Sciatic nerve (tissue), 2 donors: ENCODE measurements at regions not wholly inside any gene's neighbourhood (a gene's known extent, or its start where the extent isn't known, plus 50 kb on each side); places are given as distances from the start of the nearest gene placed in this dataset.
A peak's percentile ranks its signal among the peaks of the same experiment; 100 is the strongest.
"Not testable (repeated sequence)": the region's sequence is repeated elsewhere in the genome, so short reads cannot be mapped to it uniquely, and the experiment has no call there.

Experiments
- ATAC-seq: fragments of 200-7000 bp; cut with Tn5 transposase; one replicate; pipeline ENCODE4 v1.9.1; 2020; ENCODE audit warnings: mild to moderate bottlenecking, moderate library complexity
- DNase-seq: peaks from one replicate; pipeline ENCODE4 v3.0.0-alpha.2; 2020; ENCODE audit warnings: low spot score
- intact Hi-C: fragments of 100-400 bp; cut with DNase I; formaldehyde crosslinking; loops from one replicate; pipeline ENCODE4 v1.14.2; 2022
- donor health status: DM: no; HTN: no; CAD: no.
- donor health status: DM: no; HTN: no; CAD: no.

- ATAC-seq = peak; percentile 80
- peak; percentile 50 for DNase-seq
- intact Hi-C loops = no loop called here
These were observed 620.8 kb upstream of the AUTS2 start for GRCh38 chr7:68977385-68978055.

- ATAC-seq (no peak), DNase-seq (no peak)
- intact Hi-C loops = no loop called here
These were observed 619.6 kb upstream of the AUTS2 start for GRCh38 chr7:68978710-68979109.

- no peak for DNase-seq
- no peak for ATAC-seq
- intact Hi-C loops = no loop called here
These were observed 618.3 kb upstream of the AUTS2 start for GRCh38 chr7:68980011-68980410.

GRCh38 chr7:68980432-68980831 lies 617.8 kb upstream of the AUTS2 start:
- peak; percentile 83 for ATAC-seq
- intact Hi-C loops, DNase-seq: not testable (repeated sequence)

- intact Hi-C loops = no loop called here
- ATAC-seq (no peak), DNase-seq (no peak)
These were observed 614.0 kb upstream of the AUTS2 start for GRCh38 chr7:68984306-68984705.

- DNase-seq = no peak
- ATAC-seq = no peak
- intact Hi-C loops = no loop called here
These were observed 603.4 kb upstream of the AUTS2 start for GRCh38 chr7:68994841-68995240.

GRCh38 chr7:68998136-68998535 lies 600.1 kb upstream of the AUTS2 start:
- DNase-seq (no peak), ATAC-seq (no peak)
- intact Hi-C loops = no loop called here

GRCh38 chr7:69002416-69002815 lies 595.9 kb upstream of the AUTS2 start:
- ATAC-seq (no peak), DNase-seq (no peak)
- intact Hi-C loops = no loop called here

GRCh38 chr7:69012149-69012548 lies 586.1 kb upstream of the AUTS2 start:
- intact Hi-C loops = no loop called here
- no peak for ATAC-seq

GRCh38 chr7:69017208-69017607 lies 581.1 kb upstream of the AUTS2 start:
- DNase-seq (no peak), ATAC-seq (no peak)
- intact Hi-C loops = no loop called here

More at GRCh38 chr7:69012149-69012548, 586.1 kb upstream of the AUTS2 start:
- no peak for DNase-seq

GRCh38 chr7:69018200-69018599 lies 580.1 kb upstream of the AUTS2 start:
- DNase-seq (no peak), ATAC-seq (no peak)
- intact Hi-C loops = no loop called here

GRCh38 chr7:69019437-69019836 lies 578.8 kb upstream of the AUTS2 start:
- intact Hi-C loops = no loop called here
- no peak for DNase-seq
- no peak for ATAC-seq

GRCh38 chr7:69020536-69020935 lies 577.7 kb upstream of the AUTS2 start:
- intact Hi-C loops = no loop called here
- DNase-seq (no peak), ATAC-seq (no peak)

- intact Hi-C loops = no loop called here
- ATAC-seq (no peak), DNase-seq (no peak)
These were observed 573.0 kb upstream of the AUTS2 start for GRCh38 chr7:69025249-69025648.

GRCh38 chr7:69032848-69033247 lies 565.4 kb upstream of the AUTS2 start:
- intact Hi-C loops = no loop called here
- DNase-seq = no peak
- no peak for ATAC-seq

- DNase-seq (no peak), ATAC-seq (no peak)
- intact Hi-C loops = no loop called here
These were observed 562.4 kb upstream of the AUTS2 start for GRCh38 chr7:69035826-69036225.

- ATAC-seq (no peak), DNase-seq (no peak)
- intact Hi-C loops = no loop called here
These were observed 562.0 kb upstream of the AUTS2 start for GRCh38 chr7:69036301-69036700.

GRCh38 chr7:69038915-69039314 lies 559.4 kb upstream of the AUTS2 start:
- ATAC-seq (no peak), DNase-seq (no peak)
- intact Hi-C loops = no loop called here

- no peak for ATAC-seq
- no peak for DNase-seq
- intact Hi-C loops = no loop called here
These were observed 556.1 kb upstream of the AUTS2 start for GRCh38 chr7:69042138-69042537.

GRCh38 chr7:69047151-69047754 lies 551.0 kb upstream of the AUTS2 start:
- ATAC-seq (no peak), DNase-seq (no peak)

GRCh38 chr7:69049326-69049725 lies 548.9 kb upstream of the AUTS2 start:
- ATAC-seq = no peak
- intact Hi-C loops = no loop called here
- DNase-seq = no peak

More at GRCh38 chr7:69047151-69047754, 551.0 kb upstream of the AUTS2 start:
- intact Hi-C loops = no loop called here
